NCI-H748 (cell line): ENCODE measurements at regions not wholly inside any gene's neighbourhood (a gene's known extent, or its start where the extent isn't known, plus 50 kb on each side); places are given as distances from the start of the nearest gene placed in this dataset.
"Not testable (repeated sequence)": the region's sequence is repeated elsewhere in the genome, so short reads cannot be mapped to it uniquely, and the experiment has no call there.

Source experiments
- DNase-seq: peaks from one replicate; lab custom pipeline; 2025; ENCODE audit not compliant: unreplicated experiment; lab: John Stamatoyannopoulos, UW

DNA sequence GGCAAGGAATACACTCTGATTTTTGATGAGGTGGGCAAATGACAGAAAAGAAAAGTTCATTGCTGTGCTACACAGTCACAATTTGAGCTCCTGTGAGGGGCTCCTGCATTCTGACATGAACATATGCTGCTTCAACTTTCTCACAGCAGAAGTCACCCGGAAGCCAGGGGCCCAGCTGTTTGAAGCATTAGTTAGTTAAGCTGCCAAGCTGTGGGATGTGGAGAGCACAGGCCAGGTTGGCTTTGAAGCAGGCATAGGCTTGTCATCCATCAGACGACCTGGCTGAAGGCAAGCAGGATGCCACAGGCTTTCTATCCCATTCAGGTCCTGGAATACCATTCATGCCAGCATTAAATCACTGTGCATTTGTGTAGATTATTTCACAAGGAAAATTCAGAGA is 63.1 kb downstream of the MTNR1B start:
- DNase-seq = no peak

DNA sequence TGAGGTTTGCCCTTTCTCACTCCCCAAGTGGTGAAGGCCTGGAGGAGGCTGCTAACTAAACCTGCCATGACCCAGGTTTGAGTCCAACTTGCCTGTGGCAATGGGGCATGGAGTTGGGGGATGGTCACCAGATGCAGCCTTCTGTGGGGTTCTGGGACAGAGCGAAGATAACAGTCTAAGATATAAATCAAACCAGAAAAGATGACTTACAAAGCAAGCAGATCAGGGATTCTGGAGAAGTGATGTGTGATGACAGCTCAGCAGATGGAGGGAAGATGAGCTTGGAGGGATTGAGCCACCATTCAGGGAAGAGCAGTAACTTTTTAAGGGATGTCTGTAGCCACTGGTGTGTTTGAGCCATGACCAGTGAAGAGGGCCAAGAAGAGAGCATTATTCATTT is 63.6 kb downstream of the MTNR1B start:
- no peak for DNase-seq

DNA sequence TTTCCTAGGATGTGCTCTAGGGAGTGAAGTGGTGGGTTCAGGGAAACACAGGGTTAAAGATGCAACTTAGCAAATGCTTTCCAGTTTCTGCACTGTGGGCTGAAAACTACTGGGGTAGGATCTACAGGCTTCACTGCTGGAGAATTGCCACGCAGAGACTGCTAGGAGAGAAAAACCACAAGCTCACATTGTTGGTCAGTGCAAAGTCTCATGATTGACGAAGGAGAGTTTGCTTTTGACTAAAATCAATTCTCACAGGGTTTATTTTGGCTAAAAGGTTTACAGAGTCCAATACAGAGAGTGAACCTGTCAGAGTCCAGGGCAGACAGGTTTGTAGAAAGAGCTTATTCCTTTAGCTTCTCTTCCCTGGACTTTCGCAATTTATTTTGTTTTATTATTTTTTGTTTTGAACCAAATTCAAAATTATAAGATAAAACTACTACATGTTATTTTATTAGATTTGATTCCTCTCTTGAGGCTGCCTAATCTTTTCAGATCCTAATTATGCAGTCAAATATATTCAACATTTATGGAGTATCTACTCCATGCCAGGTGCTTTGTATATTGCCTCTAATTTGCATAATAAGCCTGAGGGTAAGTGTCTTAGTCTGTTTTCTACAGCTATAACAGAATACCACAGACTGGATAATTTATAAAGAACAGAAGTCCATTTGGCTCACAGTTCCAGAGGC is 64.7 kb downstream of the MTNR1B start:
- DNase-seq = no peak

DNA sequence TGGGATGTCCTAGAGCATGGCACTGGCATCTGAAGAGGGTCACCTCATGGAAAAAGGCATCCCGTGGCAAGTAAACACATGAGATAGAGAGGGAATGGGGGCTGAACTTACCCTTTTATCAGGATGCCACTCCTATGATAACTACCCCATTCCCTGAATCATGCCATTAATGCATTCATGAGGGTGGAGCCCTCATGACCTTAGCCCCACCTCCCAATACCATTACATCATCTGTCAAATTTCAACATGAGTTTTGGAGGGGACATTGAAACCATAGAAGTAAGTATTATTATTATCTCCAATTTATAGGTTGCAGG is 65.2 kb downstream of the MTNR1B start:
- no peak for DNase-seq

DNA sequence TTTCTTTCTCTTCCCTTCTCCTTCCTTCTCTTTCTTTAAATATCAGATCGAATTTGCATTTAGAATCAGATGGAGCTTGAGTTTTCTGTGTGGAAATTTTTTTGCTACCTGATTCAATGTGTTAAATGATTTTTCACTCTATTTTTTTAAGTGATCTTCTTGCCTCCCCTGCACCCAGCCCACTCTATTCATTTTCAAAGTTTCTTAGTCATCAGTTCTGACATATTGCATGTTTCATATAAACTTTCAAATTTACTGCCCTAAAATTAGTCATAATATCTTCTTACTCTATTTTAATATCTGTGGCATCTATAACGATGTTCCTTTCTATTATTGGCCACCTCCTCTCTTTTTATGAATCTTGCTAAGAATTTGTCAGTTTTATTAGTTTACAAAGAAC is 69.1 kb downstream of the MTNR1B start:
- no peak for DNase-seq

DNA sequence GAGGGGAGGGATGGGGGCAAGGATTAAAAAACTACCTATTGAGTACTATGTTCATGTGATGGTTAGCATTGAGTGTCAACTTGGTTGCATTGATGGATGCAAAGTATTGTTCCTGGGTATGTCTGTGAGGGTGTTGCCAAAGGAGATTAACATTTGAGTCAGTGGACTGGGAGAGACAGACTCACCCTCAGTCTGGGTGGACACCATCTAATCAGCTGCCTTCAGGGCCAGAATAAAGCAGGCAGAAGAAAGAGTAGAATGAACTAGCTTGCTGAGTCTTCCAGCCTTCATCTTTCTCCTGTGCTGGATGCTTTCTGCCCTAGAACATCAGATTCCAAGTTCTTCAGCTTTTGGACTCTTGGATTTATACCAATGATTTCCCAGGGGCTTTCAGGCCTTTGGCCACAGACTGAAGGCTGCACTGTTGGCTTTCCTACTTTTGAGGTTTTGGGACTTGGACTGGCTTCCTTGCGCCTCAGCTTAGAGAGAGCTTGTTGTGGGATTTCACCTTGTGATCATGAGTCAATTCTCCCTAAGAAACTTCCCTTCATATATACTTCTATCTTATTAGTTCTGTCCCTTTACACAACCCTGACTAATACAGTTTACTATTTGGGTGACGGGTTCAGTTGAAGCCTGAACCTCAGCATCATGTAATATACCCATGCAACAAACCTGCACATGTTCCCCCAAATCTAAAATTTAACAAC is 70.2 kb downstream of the MTNR1B start:
- DNase-seq = no peak

DNA sequence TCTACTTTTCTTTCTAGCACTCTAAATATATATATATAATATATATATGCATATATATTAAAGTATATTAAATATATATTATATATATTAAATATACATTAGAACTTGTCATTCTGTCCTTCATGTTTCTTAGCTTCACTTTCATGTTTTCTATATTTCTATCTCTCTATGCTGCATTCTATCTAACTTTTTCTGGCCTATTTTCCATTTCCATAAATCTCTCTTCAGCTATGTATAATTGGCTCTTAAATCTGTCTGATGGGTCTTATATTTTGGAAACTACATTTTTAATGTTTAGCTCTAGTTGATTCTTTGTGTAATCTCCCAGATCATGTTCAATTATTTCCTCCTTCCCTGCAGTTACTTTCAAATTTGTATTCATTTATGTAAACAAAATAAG is 72.2 kb downstream of the MTNR1B start:
- DNase-seq = no peak

DNA sequence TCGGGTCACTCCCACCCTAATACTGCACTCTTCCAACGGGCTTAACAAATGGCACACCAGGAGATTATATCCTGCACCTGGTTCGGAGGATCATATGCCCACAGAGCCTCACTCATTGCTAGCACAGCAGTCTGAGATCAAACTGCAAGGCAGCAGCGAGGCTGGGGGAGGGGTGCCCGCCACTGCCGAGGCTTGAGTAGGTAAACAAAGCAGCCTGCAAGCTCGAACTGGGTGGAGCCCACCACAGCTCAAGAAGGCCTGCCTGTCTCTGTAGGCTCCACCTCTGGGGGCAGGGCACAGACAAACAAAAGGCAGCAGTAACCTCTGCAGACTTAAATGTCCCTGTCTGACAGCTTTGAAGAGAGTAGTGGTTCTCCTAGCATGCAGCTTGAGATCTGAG is 73.7 kb downstream of the MTNR1B start:
- DNase-seq = not testable (repeated sequence)

DNA sequence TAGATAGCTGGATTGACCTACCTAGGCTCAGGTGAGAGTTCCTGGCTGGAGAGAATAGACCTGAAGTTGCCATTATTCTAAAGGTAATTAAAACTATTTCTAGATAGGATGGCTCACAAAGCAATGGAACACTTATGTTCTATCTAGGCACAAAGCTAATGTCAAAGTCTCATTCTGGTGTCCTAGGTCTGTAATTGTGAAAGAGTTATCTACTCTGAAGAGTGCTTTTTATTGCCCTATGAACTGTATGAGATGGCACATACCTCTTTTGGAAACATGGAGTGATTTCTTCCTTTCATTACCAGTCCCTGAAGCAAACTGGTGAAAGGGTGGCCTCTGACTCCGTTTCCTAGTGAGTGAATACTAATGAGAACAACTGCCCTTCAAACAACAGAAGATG is 80.3 kb downstream of the MTNR1B start:
- DNase-seq = no peak

DNA sequence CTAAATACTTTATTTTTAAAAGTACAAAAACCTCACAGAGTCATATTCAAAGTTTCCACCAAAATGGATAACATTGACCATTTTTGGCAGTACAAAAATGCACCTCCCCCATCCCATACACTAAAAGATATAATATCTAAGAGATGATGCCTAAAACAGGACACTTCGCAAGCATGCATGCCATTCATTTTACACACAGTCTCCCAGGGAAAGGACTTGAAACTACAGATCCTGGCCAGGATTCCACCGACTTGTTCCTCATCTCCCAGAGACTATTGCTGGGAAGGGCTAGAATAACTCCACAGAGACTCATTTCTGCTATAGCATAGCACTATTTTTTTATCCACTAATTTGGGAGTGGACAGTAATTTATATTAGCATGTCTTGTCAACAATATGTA is 81.7 kb downstream of the MTNR1B start:
- no peak for DNase-seq

DNA sequence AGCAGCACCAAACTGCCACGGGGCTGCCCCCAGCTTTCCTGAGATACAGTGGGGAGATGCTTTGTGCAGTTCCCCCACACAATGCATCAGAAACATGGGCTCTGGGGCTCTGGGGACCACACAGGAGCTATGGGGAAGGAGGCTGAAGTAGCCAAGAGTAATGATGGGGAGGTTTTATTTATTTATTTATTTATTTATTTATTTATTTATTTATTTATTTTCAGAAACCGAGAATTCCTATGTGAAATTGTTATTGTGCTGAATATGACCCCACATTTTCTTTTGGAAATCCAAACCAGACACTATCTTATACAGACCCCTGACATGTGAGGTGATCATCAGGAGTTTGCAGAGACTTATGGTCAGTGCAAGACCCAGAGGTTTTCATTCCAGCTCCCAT is 84.4 kb downstream of the MTNR1B start:
- DNase-seq = no peak

DNA sequence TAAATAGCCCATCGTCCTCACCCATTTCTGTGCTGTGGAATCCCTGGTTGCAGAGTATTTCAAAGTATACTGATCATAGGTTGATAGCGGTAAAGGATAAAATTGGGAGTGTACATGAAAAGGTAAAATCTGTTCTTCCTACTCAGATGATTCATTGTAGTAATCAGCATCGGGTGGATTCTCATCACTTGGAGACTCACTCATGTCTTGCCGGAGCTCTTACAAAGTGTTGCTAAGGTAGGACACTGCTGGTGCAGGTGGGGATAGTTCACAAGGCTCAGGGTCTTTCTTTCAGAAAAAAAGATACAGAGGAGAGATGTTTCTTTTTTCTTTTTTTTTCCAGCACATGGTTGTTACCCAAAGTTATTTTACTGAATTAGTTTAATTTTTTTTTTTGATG is 84.8 kb downstream of the MTNR1B start:
- DNase-seq = no peak

DNA sequence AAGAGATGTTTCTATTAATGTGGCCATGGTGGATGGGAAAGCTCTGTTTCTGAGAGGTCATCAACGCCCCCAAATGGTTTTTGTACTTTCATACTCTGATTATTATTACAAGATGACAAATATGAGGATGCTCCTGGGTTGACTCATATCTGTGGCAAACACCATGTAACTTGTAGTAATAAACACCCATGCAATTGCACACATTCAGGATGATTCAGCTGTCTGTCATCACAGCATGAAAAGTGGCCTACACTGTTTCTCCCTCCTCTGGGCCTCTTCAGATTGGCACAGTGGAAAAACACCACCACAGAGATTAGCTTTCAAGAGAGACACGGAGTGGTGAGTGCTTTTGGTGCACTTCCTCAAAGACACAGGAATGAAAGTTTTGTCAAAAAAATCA is 85.4 kb downstream of the MTNR1B start:
- no peak for DNase-seq

DNA sequence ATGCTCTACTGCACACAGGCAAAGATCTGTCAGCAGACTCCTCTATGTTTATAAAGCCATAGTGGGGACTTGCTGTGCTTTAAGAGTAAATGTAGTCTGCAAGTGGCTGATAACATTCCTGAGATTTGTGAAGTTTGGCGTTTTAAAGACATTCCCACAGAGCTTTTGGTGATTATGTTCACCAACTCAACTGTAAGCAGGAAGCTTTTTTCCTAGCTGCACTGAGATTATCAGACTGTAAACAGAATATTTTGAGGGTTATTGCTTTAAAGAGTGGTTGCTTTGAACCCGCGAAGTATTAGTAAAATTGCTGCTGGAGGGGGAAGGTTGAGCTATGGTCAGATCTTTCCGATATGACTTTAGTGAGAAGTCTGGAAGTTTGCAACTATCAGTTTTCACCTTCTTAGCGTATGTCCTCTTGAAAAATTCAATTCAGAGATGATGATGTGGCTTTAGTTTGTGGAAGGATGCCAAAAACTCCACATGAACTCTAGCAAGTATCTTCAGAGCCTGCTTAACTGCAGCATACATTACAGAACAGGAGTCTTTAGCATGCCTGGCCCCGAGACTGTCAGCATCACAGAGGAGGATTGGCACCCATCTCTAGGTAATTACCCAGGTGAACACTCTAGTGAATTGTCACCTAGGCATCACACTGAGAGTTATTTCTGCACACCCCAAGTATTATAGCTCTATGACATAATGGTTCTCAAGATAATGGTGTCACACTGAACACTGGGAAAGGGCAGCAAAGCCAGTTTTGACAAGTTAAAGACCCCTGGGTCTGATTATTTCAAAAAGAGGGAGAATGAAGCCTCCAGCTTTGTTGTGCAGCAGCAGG is 89.9 kb downstream of the MTNR1B start:
- no peak for DNase-seq

DNA sequence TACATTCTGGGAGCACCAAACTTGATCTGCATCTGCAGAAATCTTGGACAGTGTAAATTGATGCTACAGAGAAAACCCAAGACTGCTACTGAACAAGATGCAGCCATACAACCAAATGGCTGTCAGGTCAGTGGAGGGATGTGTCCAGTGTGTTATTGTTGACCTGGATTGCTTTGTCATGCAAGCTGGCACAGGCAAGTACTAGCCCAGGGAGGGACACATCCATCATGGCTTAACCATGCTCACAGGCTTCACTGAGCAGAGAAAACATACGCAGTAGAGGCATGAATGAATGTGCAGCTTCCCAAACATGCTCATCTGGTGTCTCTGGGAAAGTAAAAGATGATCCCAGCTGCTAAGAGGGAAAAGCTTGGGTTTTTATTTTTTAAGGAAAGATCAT is 93.6 kb downstream of the MTNR1B start:
- DNase-seq = no peak

DNA sequence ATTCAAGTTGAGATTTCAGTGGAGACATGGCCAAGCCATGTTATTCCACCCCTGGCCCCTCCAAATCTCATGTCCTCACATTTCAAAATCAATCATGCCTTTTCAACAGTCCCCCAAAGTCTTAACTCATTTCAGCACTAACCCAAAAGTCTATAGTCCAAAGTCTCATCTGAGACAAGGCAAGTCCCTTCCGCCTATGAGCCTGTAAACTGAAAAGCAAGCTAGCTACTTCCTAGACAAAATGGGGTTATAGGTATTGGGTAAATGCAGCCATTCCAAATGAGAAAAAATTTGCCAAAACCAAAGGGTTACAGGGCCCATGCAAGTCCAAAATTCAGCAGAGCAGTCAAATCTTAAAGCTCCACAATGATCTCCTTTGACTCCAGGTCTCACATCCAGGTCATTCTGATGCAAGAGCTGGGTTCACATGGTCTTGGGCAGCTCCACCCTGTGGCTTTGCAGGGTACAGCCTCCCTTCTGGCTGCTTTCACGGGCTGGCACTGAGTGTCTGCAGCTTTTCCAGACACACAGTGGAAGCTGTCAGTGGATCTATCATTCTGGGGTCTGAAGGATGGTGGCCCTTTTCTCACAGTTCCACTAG is 95.7 kb downstream of the MTNR1B start:
- peak; percentile 41 for DNase-seq

DNA sequence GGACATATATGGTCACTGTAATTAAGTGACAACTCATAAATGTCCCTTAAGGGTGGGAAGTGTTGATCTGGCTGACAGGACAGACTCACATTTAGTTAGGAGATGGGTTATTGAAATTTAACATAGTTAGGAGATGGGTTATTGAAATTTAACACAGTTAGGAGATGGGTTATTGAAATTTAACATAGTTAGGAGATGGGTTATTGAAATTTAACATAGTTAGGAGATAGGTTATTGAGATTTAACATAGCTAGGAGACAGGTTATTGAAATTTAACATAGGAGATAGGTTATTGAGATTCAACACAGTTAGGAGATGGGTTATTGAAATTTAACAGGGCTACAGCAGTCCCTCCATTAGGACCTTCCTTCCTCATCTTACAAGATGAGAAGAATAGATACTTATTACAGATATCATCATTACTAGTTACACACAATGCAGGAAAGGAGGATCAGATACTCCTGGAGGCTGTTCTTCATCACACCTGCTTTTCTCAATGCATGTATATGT is 98.5 kb downstream of the MTNR1B start:
- DNase-seq = no peak

DNA sequence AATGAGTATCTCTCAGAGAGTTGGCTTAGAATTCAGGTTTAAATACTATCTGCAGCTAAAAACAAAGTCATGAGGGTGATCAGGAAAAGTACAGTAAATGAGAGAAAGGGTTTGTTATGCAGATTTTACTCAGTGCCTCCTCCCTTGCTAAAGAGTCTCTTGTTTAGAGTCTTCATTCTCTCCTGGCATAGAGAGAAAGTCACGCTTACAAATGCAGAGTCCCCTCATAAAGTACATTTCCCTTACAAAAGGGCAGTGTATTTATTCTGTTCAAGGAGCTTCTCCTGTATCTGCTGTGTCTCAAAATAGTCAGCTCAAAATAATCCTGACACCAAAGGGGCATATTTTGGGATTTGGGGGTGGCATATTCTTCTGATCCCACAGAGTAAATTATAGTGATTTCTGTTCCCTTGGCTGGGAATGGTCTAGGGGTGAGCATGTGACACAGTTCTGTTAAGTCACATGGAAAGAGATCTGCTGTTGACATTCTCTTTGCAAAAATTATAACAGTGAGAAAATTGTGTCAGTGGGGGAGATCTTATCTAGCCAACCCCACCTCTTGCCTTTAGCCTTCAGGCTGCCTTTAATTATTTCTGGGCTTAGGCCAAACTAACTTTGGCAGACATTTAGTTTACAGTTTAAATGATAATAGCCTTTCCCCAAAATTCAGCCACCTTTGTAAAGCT is 102.9 kb downstream of the MTNR1B start:
- DNase-seq = no peak

DNA sequence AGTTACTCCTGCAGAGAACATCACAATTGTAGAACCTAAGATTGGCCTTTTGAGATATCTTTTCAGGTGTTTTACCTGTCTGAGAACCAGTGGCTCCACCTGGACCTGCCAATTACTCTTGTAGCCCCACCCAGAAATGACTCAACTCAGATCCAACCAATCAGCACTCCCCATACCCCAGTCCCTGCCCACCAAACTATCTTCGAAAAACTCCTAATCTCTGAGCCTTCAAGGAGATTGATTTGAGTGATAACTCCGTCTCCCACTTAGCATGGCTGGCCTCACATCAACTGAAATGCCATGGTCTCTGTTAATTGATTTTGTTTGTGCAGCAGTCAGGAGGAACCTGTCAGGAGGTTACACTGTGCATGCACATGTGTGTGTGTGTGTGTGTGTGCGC is 103.6 kb downstream of the MTNR1B start:
- no peak for DNase-seq

DNA sequence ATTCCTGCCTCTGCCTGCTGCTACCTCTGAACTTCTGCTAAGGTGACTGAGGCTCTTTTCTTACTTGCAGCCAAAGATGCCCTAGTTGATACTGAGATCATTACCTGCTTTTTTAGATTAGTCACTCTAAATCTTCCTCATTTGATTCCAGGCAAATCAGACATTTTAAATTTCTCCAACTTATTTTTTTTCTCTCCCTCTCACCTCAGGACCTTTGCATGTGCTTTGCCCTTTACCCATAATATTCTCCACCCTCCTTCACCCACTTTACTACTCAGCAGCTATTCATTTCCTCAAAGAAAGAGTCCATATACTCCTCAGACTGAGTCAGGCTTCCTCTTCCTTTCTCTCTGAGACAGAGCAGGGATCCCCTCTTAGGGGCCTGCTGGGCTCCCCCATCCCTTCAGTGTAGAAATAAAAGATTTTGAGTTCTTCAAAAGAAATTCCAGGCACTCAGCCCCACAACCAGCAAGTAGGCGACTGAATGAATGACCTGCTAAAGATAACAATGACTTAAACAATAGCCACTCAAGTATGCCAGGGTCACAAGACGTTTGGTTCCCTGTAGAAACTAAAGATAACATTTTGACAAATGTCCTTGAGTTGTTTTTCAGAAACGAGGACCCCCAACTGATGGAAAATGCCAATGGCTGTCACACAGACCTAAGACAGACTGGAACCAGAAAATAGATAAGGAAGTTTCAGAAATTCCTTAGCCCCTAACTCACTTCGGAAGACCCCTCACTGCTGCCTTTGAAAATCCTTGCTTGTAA is 104.2 kb downstream of the MTNR1B start:
- no peak for DNase-seq
